ENCODE measurements at regions not wholly inside any gene's neighbourhood (a gene's known extent, or its start where the extent isn't known, plus 50 kb on each side); places are given as distances from the start of the nearest gene placed in this dataset.
"Not testable (repeated sequence)": the region's sequence is repeated elsewhere in the genome, so short reads cannot be mapped to it uniquely, and the experiment has no call there.

DNA sequence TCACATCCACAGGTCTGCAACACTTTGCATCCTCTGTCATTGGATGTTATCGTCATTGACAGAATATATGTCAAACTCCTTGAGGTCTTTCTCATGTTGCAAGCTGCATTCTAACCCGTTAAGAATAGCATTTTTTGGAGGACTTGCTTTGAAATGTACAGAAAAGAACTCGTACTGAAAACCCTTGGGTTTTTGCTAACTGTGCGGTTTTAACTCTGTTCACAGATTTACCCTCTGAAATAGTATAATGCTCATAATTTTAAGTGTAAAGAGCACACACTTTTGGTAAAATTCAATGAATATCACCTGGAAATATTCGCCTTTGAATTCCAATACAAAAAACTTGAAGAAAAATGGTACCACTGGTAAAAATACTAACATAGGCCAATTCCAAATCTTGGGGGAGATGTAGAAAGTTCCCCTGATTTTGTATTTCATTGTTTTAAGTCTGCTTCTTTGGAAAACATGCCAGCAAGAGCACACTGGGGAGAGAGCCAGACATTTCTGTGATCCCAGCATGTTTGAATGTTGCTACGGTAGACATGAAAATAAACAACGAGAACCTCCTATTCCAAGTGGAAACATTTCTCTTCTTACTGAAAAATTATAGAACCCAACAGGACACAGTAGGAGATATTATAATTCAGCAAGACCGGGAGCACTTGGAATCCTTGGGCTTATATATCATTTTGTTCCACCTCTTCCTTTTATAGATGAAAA is 446.0 kb downstream of the AEBP2 start:
- no peak for DNase-seq

DNA sequence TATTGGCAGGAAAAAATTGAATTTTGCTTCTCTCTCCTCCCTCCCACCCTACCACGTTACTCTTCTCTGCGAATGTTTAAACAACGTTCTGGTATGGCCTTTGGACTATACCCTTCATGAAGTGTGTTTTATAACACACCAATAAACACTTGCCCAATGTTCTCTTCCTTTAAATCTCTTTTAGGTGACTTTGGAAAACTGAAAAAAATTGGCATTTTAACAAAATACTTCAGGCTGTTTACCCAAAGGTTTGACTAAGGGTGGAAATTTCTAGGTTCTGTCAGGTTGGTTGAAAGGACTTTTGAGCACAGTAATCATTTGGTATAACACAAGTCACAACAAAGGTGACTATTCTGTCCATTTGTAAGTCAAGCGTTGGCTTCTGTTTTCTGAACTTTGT is 446.8 kb downstream of the AEBP2 start:
- no peak for DNase-seq

DNA sequence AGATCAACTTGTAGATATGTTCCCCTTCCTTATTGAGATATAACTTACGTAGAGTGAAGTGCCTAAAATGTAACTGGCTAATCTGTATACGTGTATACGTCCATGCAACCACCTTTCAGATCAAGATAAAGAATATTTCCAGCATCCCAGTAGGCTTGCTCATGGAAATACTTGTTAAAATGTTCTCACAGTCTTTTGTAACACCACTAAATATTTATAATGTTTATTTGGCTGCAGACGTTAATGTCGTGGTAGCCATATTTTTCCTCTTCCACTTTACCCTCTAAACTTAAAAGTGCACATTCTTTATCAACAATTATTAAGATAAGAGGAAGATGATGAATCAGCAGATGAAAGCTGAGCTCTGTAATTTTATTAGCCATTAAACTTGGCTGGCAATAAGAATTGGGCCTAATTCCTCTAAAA is 447.4 kb downstream of the AEBP2 start:
- DNase-seq, result no peak

DNA sequence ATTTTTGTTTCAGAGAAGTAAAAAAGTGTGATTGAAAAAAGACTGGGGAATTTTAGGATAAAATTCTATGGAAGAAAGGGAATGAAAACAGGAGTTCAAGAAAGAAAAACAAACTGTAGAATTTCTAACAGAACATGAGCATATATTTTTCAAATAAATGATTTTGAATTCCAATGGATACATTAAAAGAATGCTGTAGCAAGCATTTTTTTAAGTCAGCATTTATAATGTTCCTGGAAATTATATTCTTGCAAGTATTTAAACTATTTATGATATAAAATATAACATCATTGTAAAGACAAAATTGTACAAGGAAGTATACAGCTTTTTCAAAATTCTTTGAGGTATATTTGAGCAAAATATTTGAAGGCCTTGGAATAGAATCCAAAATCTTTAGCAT is 450.7 kb downstream of the AEBP2 start:
- no peak for DNase-seq

DNA sequence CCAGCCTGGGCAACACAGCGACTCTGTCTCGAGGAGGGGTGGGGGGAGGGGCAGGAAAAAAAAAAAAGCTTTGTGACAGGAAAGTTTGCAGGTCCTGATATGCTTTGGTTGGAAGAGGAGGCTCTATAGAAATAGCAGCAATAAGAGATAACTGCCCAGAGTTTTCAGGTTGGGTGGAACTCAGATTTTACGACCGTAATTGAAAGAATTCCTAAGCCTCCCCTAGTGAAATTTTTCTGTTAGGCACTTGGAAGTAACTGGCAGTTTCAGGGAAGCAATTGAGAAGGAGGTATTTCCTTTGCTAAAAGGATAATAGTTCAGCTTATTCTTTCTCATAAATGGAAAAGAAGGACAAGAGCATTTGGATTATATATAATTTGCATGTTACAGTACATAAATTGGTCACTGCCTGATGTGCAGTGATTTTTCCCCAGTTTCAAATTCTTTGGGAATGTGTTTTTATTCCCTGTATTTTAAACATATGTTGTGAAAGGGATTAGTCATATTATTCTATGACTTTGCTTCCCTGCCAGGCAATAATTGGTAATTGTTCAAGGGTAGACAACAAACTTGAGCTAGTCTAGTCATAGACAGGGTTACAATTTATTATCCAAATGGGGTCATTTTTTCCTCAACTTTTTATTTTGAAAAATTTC is 452.8 kb downstream of the AEBP2 start:
- DNase-seq, result no peak

DNA sequence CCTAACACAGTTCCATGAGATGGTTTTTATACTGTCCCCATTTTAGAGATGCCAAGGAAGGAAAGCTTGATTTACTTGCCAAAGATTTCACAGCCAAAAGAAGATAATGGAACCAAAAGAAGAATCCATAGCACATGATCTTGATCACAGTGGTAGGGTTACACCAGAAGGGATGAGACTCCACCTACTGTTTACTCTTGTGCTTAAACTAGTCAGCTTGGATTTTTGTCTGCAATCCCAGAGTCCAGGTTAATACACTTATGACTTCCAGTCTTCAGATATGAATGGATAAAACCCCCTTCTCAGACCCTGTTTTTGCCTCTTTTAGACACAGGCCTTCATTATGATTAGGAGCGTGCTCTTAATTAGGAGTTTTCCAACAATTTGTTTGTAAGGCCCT is 454.2 kb downstream of the AEBP2 start:
- no peak for DNase-seq

DNA sequence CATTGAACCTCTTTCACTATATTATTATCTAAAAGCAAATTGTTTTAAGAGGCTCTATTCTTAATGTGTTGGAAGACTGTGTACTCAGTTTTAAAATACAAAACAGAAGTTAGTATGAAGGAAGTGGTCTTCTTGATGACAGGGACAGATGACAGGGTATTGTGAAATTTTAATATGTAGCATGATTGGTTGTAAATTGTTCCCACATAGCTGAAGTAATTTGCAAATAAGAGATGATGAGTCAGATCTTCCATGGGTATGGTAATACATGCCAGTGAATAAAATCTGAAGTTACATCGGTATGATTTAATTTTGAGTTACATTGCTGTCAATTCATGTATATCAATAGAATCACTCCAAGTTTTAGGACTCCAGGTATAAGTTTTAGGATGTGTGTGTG is 454.8 kb downstream of the AEBP2 start:
- no peak for DNase-seq

DNA sequence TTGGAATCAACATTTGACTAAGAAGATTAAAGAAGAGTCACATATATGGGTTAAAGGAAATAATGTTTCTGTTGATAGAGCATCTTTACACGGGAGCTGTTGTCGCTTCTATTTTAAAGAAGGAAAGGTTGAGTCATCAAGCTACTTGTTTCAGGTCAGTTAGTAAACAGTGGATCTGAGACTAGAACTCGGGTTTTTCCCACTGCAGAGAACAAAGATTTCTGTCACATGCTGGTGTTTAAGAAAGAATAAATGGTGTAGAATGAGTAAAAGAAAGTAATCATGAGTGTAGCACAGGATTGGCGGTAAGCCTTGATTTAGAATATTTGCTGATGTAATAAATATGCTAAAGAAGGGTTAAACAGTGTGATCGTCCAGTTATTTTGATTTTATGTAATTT is 455.5 kb downstream of the AEBP2 start:
- no peak for DNase-seq

DNA sequence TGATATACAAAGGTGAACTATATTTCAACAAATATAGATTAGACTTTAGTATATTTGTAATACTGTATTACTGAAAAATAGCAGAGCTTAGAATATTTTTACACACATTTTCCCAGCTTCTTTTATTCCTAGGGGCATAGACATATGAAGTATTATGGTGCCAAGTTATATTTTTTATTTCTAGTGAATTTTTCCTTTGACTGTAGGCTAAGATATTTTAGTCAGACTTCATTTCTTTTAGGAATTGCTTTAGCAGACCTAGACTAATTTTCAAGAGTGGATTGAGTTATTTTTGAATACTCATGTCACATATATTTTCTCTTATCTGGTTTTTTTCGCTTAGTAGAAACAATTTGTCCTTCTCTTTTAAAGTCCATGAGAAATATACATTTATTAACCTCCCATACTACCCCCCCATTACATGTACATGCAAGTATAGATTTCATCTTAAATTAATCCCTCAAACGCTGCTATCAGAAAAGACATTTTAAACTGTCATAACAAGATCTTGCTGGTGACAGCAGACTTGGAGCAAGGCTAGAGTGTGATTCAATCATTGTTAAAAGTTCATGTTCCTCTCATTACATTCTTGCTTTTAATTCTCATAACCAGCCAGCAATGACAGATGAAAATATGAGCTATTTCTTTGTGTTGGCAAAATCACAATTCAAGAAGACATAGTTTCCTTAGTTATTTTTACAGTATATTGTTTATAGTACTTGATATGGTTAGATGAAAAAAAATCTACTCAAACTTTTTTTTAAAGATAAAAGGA is 456.1 kb downstream of the AEBP2 start:
- no peak for DNase-seq

DNA sequence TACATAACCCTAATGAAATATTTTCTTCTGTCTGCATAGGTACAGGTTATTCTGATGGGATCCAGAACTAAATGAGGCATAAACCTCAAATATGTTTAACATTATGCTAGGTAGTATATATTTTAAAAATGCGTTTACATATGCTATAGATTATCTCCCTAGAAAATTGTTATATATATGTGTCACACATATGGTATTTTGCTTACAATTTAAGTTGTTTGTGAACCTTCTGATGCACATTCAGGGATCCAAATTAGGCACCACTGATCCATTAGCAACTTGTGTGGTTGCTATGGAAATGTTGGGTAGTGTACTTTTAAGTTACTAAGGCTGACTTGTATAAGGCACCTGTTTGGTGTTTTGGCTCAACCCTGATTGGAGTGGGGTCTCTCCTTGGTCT is 456.7 kb downstream of the AEBP2 start:
- no peak for DNase-seq

DNA sequence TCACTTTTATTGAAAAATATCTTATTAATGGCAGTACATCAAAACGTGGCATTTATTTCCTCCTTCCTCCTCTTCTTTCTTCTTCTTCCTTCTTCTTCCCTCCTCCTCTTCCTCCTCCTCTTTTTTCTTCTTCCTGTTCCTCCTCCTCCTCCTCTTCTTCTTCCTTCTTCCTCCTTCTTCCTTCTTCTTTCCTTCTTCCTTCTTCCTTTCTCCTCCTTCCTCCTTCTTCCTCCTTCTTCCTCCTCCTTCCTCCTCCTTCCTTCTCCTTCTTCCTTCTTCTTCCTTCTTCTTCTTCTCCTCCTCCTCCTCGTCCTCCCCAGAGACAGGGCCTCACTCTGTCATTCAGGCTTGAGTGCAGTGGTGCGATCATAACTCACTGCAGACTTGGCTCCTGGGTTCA is 457.2 kb downstream of the AEBP2 start:
- DNase-seq, result no peak

DNA sequence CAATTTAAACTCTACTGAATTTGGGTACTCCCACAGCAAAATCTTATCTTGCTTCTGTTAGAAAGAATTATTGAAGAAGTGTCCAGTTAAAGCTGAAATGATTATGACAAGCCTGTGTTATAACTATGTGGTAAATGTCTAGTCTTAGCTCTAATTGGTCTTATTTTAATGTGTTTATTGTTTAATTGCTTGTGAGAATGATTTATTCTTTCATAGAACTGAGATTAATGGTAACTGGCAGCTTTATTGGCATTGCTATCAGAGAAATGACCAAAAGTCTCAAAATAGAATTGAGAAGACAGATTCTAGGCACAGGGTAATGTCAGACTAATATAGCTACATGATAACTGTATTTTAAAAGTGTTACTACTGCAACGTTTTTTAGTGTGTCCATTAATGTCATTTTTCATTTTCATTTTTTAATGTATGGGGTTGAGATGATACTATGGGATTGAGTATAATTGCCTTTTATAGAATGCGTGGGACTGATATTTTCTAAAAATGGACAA is 458.7 kb downstream of the AEBP2 start:
- no peak for DNase-seq

DNA sequence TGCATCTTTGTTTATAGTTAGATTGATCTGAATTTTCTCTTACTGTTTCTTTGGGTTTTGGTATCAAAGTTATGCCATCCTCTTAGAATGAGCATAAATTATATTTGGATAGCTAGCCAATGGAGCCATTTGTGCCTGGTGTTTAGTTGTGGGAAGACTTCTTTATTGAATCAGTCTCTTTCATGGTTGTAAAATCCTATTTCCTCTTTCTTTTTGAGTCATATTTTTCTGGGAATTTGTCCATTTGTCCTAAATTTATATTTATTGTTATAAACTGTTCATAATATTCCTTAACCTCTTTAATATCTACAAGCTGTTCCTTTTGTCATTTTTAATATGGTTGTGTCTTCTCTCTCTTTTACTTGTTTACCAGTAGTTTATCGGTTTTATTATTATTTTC is 462.5 kb downstream of the AEBP2 start:
- DNase-seq, result no peak

DNA sequence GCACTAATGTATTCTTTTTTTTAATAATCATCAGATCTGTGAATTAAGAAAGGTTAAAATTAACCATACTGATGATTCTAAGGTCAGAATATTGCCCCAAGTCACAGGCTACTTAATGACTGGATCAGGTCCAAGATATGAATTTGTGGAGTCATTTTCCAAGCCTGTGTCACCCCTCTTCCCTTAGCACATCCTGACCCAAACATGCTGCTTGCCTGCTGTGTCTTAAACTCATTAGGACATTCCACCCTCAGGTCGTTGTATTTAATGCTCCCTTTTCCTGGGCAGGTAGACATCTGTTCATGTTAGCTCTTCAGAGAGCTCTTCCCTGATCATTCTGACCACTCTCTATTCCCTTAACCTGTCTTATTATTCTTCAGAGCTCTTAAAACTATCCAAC is 463.5 kb upstream of the PDE3A start:
- no peak for DNase-seq

DNA sequence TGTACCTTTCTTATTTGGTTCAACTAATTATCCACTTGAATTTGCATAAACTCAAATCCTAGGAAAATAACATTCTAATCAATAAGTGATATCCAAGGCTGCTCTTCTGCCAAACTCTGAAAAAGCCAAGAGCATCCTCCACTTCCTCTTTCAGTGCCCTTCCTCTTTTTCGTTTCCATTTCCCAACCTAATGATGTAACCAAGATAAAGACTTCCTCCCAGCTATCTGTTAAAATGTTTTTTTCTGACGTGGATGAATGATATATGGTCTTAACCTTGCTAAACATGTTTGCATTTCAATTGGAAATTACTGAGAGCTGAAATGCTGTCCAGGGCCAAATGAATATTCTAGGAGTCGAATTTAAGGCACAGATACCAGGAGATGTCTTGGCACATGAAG is 459.5 kb upstream of the PDE3A start:
- no peak for DNase-seq

DNA sequence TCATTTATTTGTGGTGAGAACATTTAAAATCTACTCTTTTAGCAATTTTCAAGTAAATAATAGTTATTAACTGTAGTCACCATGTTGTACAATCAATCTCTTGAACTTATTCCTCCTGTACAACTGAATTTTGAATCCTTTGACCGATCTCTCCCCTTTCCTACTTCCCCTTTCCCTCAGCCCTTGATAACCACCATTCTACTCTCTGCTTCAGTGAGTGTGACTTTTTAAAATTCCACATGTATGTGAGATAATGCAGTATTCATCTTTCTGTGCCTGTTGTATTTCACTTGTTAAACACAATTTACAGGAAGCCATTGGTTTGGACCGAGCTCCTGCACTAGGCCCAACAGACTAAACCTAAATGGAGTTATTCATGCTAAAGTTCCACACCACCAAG is 458.9 kb upstream of the PDE3A start:
- DNase-seq, result no peak

DNA sequence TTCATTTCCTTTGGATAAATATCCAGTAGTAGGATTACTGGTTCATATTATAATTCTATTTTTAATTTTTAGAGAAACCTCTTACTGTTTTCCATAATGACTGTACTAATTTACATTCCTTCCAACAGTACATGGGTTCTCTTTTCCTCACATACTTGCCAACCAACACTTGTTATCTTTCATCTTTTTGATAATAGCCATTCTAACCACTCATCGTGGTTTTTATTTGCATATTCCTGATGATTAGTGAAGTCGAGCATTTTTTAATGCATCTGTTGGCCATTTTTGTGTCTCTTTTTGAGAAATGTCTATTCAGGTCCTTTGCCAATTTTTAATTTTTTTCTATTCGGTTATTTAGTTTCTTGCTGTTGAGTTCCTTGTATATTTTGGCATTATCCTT is 457.7 kb upstream of the PDE3A start:
- no peak for DNase-seq

DNA sequence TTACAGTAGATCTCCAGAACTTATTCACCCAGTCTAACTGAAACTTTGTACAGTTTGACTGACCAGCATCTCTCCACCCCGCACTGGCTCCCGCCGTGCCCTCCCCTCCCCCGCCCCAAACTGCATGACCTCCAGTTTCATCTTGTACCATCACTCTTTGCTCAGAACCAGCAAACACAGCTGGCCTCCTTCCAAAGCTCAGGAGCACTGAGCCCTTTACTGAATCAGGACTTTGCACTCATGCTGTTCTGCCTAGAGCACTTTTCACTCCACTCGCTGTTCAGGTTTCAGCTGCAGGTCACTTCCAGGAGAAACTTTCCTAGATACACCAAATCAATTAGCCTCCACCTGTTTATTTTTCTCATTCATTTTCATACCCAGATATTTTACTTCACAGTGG is 455.3 kb upstream of the PDE3A start:
- DNase-seq, result no peak

DNA sequence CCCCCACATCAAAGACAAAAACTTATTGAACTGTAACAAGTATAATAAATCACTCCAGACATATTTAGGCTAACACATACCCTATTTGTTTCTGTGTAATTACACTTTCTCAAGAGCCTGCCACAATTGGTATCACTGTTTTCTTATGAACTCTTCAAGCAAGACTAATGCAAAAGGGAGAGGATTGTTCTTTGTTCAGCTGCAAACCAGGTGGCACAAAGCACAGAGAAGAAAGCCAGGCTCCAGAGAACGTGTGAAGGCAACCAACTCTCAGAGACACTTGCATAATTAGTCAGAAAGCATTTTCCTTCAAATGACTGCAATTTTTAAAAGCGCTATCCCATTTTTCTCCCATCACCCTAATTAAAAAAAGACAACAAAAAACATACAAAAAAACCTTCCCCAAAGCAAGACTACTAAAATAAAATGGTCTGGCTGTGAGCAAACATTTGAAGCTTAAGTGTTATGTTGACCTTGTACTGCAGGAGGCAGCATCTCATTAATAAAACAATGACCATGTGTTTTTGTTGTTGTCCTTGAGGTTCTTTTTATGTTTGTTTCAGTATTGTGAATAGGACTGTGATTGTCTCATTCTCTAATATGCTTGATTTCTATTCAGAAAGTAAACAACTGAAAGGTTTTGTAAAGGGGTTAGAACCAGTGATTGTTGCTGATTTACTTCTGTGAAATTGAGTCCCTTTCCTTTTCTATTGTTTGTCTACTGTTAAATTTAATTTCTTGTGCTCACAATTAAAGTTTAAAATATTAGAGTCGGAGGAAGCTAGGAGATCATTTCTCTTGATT is 452.7 kb upstream of the PDE3A start:
- DNase-seq, result no peak

DNA sequence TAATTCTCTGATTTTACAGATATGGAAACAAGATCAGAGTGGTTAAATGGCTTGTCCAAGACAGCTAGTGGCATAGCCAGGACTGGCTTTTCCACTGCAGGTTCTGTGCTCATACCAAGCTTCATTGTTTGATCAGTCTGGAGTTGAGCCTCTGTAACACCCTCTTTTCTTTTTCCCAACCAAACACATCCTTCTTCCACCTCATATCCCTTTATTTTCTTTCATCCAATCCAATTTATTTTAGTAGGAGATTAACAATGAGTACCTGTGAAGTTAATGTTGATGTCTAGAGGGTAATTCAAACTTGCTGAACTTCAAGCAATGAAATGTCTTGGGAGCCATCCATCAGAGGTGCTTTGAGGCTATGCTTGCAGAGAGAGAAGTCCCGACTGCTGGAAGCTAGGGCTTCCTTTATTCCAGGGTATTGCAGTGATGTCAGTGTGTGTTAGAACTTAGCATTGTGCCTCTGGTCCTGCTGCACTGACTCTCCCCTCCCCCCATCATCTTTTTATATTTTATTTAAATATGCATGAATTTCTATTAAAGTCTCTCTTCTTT is 452.1 kb upstream of the PDE3A start:
- no peak for DNase-seq

DNA sequence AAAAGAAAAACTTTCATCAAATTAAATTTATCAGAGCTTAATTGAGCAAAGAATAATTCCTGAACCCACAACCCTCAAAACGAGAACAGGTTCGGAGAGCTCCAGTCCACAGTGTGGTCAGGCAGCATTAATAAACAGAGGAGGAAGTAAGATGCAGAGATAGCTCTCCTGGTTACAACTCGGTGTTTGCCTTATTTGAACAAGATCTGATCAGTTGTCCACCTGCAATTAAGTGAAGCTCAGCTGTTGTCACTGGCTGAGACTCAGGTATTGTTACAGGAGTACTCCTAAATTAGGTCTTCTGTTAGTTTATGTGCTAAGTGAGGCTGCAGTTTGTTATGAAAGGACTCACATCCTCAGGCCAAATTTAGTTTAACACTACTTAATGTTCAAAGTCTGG is 451.4 kb upstream of the PDE3A start:
- no peak for DNase-seq

DNA sequence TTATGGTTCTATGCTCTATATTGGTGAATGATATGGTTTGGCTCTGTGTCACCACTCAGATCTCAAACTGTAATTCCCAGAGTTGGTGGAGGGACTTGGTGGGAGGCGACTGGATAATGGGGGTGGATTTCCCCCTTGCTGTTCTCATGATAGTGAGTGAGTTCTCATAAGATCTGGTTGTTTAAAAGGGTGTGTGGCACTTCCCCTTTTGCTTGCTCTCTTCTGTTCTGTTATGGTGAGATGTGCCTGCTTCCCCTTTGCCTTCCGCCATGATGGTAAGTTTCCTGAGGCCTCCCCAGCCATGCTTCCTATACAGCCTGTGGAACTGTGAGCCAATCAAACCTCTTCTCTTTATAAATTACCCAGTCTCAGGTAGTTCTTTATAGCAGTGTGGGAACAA is 446.6 kb upstream of the PDE3A start:
- not testable (repeated sequence) for DNase-seq

DNA sequence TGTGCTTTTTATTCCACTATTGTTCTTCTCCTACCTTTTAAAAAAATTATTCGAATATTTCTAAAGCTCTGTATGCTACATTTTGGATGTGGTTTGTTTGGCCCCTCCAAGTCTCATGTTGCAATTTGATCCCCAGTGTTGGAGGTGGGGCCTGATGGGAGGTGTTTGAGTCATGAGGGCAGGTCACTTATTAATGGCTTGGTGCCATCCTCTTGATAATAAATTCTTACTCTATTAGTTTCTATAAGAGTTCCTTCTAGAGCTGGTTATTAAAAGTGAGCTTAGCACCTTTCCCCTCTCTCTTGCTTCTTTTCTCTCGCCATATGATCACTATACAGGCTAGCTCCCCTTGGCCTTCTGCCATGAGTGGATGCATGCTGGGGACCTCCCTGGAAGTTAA is 445.6 kb upstream of the PDE3A start:
- no peak for DNase-seq

Measured in CD4-positive, alpha-beta T cell treated with Interleukin-12 subunit alpha and Interleukin-12 subunit beta, for 1 hour (primary cell).